ENCODE measurements at regions not wholly inside any gene's neighbourhood (a gene's known extent, or its start where the extent isn't known, plus 50 kb on each side); places are given as distances from the start of the nearest gene placed in this dataset.

- H3K4me1 ChIP-seq (ENCODE audit: control insufficient read depth in 1 of 2, insufficient read depth in 2 of 2, low read length in 2 of 2) = no peaks in the 10 kb centered on the region
- peaks cover 2% of the 10 kb centered on the region for H3K9me3 ChIP-seq (ENCODE audit: control insufficient read depth, low read length)
- H3K4me3 ChIP-seq (ENCODE audit: low read length in 2 of 2) = no peak overlapping the region
- no peaks in the 10 kb centered on the region for H3K36me3 ChIP-seq (ENCODE audit: control insufficient read depth in 1 of 2, insufficient read depth in 2 of 2, low read length in 1 of 2)
- WGBS, 2 donors = 56 to 57% methylated on average over 8 to 9 of the region's 9 CpGs
- ATAC-seq (ENCODE audit: low FRiP score) (no peak), DNase-seq (no peak)
- no peaks in the 10 kb centered on the region for H3K27me3 ChIP-seq (ENCODE audit: control insufficient read depth in 1 of 2, insufficient read depth in 2 of 2, low read length in 1 of 2)
- intact Hi-C loops (cut with DNase I) = no loop called here
- no peak overlapping the region for H3K27ac ChIP-seq (ENCODE audit: low read depth in 1 of 2, low read length in 2 of 2)
These were observed 100.6 kb upstream of the PRR20G start for GRCh38 chr3:127388427-127388826.

- H3K27ac ChIP-seq (ENCODE audit: low read depth in 1 of 2, low read length in 2 of 2) = no peak overlapping the region
- no peak overlapping the region for H3K4me3 ChIP-seq (ENCODE audit: low read length in 2 of 2)
- WGBS, 2 donors = 70 to 77% methylated on average over 8 of the region's 8 CpGs
- no peaks in the 10 kb centered on the region for H3K27me3 ChIP-seq (ENCODE audit: control insufficient read depth in 1 of 2, insufficient read depth in 2 of 2, low read length in 1 of 2)
- no peak for ATAC-seq (ENCODE audit: low FRiP score)
- H3K9me3 ChIP-seq (ENCODE audit: control insufficient read depth, low read length) = peaks cover 2% of the 10 kb centered on the region
- H3K36me3 ChIP-seq (ENCODE audit: control insufficient read depth in 1 of 2, insufficient read depth in 2 of 2, low read length in 1 of 2) = no peaks in the 10 kb centered on the region
- intact Hi-C loops (cut with DNase I) = no loop called here
- H3K4me1 ChIP-seq (ENCODE audit: control insufficient read depth in 1 of 2, insufficient read depth in 2 of 2, low read length in 2 of 2) = no peaks in the 10 kb centered on the region
- no peak for DNase-seq
These were observed 99.8 kb upstream of the PRR20G start for GRCh38 chr3:127387556-127388153.

GRCh38 chr3:127387119-127387518, 99.3 kb upstream of the PRR20G start:
- DNase-seq = no peak
- Histone ChIP-seq H3K4me3 (ENCODE audit: low read length in 2 of 2) (no peak overlapping the region), H3K27me3 (ENCODE audit: control insufficient read depth in 1 of 2, insufficient read depth in 2 of 2, low read length in 1 of 2) (no peaks in the 10 kb centered on the region), H3K9me3 (ENCODE audit: control insufficient read depth, low read length) (peaks cover 2% of the 10 kb centered on the region), H3K27ac (ENCODE audit: low read depth in 1 of 2, low read length in 2 of 2) (no peak overlapping the region), H3K4me1 (ENCODE audit: control insufficient read depth in 1 of 2, insufficient read depth in 2 of 2, low read length in 2 of 2) (no peaks in the 10 kb centered on the region), H3K36me3 (ENCODE audit: control insufficient read depth in 1 of 2, insufficient read depth in 2 of 2, low read length in 1 of 2) (no peaks in the 10 kb centered on the region)
- intact Hi-C loops (cut with DNase I) = no loop called here
- ATAC-seq (ENCODE audit: low FRiP score) = no peak
- 84 to 85% methylated on average over 8 of the region's 8 CpGs for WGBS, 2 donors

GRCh38 chr3:127386490-127386889, 98.6 kb upstream of the PRR20G start:
- Histone ChIP-seq H3K27me3 (ENCODE audit: control insufficient read depth in 1 of 2, insufficient read depth in 2 of 2, low read length in 1 of 2) (no peaks in the 10 kb centered on the region), H3K9me3 (ENCODE audit: control insufficient read depth, low read length) (peaks cover 2% of the 10 kb centered on the region), H3K36me3 (ENCODE audit: control insufficient read depth in 1 of 2, insufficient read depth in 2 of 2, low read length in 1 of 2) (no peaks in the 10 kb centered on the region), H3K4me1 (ENCODE audit: control insufficient read depth in 1 of 2, insufficient read depth in 2 of 2, low read length in 2 of 2) (no peaks in the 10 kb centered on the region), H3K27ac (ENCODE audit: low read depth in 1 of 2, low read length in 2 of 2) (no peak overlapping the region), H3K4me3 (ENCODE audit: low read length in 2 of 2) (no peak overlapping the region)
- ATAC-seq (ENCODE audit: low FRiP score) = no peak
- intact Hi-C loops (cut with DNase I) = no loop called here
- no peak for DNase-seq
- 79 to 83% methylated on average over 8 to 9 of the region's 9 CpGs for WGBS, 2 donors

- 89 to 92% methylated on average over 5 of the region's 5 CpGs for WGBS, 2 donors
- H3K27ac ChIP-seq (ENCODE audit: low read depth in 1 of 2, low read length in 2 of 2) = no peak overlapping the region
- no peaks in the 10 kb centered on the region for H3K27me3 ChIP-seq (ENCODE audit: control insufficient read depth in 1 of 2, insufficient read depth in 2 of 2, low read length in 1 of 2)
- no peak overlapping the region for H3K4me3 ChIP-seq (ENCODE audit: low read length in 2 of 2)
- ATAC-seq (ENCODE audit: low FRiP score) (no peak), DNase-seq (no peak)
- H3K36me3 ChIP-seq (ENCODE audit: control insufficient read depth in 1 of 2, insufficient read depth in 2 of 2, low read length in 1 of 2) = no peaks in the 10 kb centered on the region
- intact Hi-C loops (cut with DNase I) = no loop called here
- peaks cover 5% of the 10 kb centered on the region for H3K9me3 ChIP-seq (ENCODE audit: control insufficient read depth, low read length)
- H3K4me1 ChIP-seq (ENCODE audit: control insufficient read depth in 1 of 2, insufficient read depth in 2 of 2, low read length in 2 of 2) = no peaks in the 10 kb centered on the region
These were observed 97.7 kb upstream of the PRR20G start for GRCh38 chr3:127385540-127385870.

- Histone ChIP-seq H3K36me3 (ENCODE audit: control insufficient read depth in 1 of 2, insufficient read depth in 2 of 2, low read length in 1 of 2) (no peaks in the 10 kb centered on the region), H3K27ac (ENCODE audit: low read depth in 1 of 2, low read length in 2 of 2) (no peak overlapping the region), H3K4me3 (ENCODE audit: low read length in 2 of 2) (no peak overlapping the region), H3K9me3 (ENCODE audit: control insufficient read depth, low read length) (peaks cover 5% of the 10 kb centered on the region), H3K27me3 (ENCODE audit: control insufficient read depth in 1 of 2, insufficient read depth in 2 of 2, low read length in 1 of 2) (no peaks in the 10 kb centered on the region), H3K4me1 (ENCODE audit: control insufficient read depth in 1 of 2, insufficient read depth in 2 of 2, low read length in 2 of 2) (no peaks in the 10 kb centered on the region)
- DNase-seq = no peak
- WGBS, 2 donors = 72 to 75% methylated on average over 18 of the region's 18 CpGs
- intact Hi-C loops (cut with DNase I) = no loop called here
- ATAC-seq (ENCODE audit: low FRiP score) = no peak
These were observed 97.1 kb upstream of the PRR20G start for GRCh38 chr3:127384717-127385539.

GRCh38 chr3:127383656-127384179, 95.9 kb upstream of the PRR20G start:
- Histone ChIP-seq H3K9me3 (ENCODE audit: control insufficient read depth, low read length) (peaks cover 5% of the 10 kb centered on the region), H3K27me3 (ENCODE audit: control insufficient read depth in 1 of 2, insufficient read depth in 2 of 2, low read length in 1 of 2) (no peaks in the 10 kb centered on the region), H3K4me1 (ENCODE audit: control insufficient read depth in 1 of 2, insufficient read depth in 2 of 2, low read length in 2 of 2) (no peaks in the 10 kb centered on the region), H3K36me3 (ENCODE audit: control insufficient read depth in 1 of 2, insufficient read depth in 2 of 2, low read length in 1 of 2) (no peaks in the 10 kb centered on the region), H3K4me3 (ENCODE audit: low read length in 2 of 2) (no peak overlapping the region), H3K27ac (ENCODE audit: low read depth in 1 of 2, low read length in 2 of 2) (no peak overlapping the region)
- intact Hi-C loops (cut with DNase I) = no loop called here
- ATAC-seq (ENCODE audit: low FRiP score) (no peak), DNase-seq (no peak)
- 55 to 61% methylated on average over 10 of the region's 10 CpGs for WGBS, 2 donors

- Histone ChIP-seq H3K27me3 (ENCODE audit: control insufficient read depth in 1 of 2, insufficient read depth in 2 of 2, low read length in 1 of 2) (no peaks in the 10 kb centered on the region), H3K4me1 (ENCODE audit: control insufficient read depth in 1 of 2, insufficient read depth in 2 of 2, low read length in 2 of 2) (no peaks in the 10 kb centered on the region), H3K27ac (ENCODE audit: low read depth in 1 of 2, low read length in 2 of 2) (no peak overlapping the region), H3K4me3 (ENCODE audit: low read length in 2 of 2) (no peak overlapping the region), H3K36me3 (ENCODE audit: control insufficient read depth in 1 of 2, insufficient read depth in 2 of 2, low read length in 1 of 2) (no peaks in the 10 kb centered on the region), H3K9me3 (ENCODE audit: control insufficient read depth, low read length) (peaks cover 8% of the 10 kb centered on the region)
- intact Hi-C loops (cut with DNase I) = no loop called here
- no peak for ATAC-seq (ENCODE audit: low FRiP score)
- DNase-seq = peak in 1 of 2 donors; percentile 32
- WGBS, 2 donors = 71 to 76% methylated on average over 11 of the region's 11 CpGs
These were observed 90.2 kb upstream of the PRR20G start for GRCh38 chr3:127377801-127378655.
